Lung (tissue), 11 donors: ENCODE measurements at regions not wholly inside any gene's neighbourhood (a gene's known extent, or its start where the extent isn't known, plus 50 kb on each side); places are given as distances from the start of the nearest gene placed in this dataset.

Experiments
- ATAC-seq: fragments of 200-7000 bp; cut with Tn5 transposase; one replicate; pipeline ENCODE4 v1.9.1; 2020; ENCODE audit warnings: moderate number of reproducible peaks; ENCODE audit not compliant: insufficient read depth, low FRiP score
- DNase-seq, 3 donors: peaks; one replicate each; pipeline ENCODE4 v3.0.0-alpha.2; 2013 to 2017
- H3K27ac ChIP-seq, 2 donors: one replicate each; pipeline ENCODE4 v1.5.1; 2013; ENCODE audit warnings: mild to moderate bottlenecking in 2 of 2, moderate library complexity in 2 of 2, control low read depth in 1 of 2, inconsistent platforms in 1 of 2, low read depth in 1 of 2, low read length in 1 of 2
- H3K27me3 ChIP-seq, 3 donors: one replicate each; pipeline ENCODE4 v1.5.1; 2013; ENCODE audit warnings: low read length in 2 of 3; ENCODE audit not compliant: control insufficient read depth in 3 of 3, insufficient read depth in 3 of 3
- H3K36me3 ChIP-seq, 4 donors: one replicate each; pipeline ENCODE4 v1.5.1; 2013; ENCODE audit warnings: low read length in 4 of 4, mild to moderate bottlenecking in 1 of 4, moderate library complexity in 1 of 4; ENCODE audit not compliant: control insufficient read depth in 4 of 4, insufficient read depth in 4 of 4
- H3K4me1 ChIP-seq, 5 donors: one replicate each; pipeline ENCODE4 v1.5.1; 2013; ENCODE audit warnings: low read length in 5 of 5, mild to moderate bottlenecking in 2 of 5, moderate library complexity in 1 of 5; ENCODE audit not compliant: control insufficient read depth in 5 of 5, insufficient read depth in 5 of 5
- H3K4me3 ChIP-seq: one replicate; pipeline ENCODE4 v1.5.1; 2013; ENCODE audit warnings: mild to moderate bottlenecking, control low read depth, moderate library complexity
- H3K9ac ChIP-seq, 2 donors: one replicate each; pipeline ENCODE4 v1.5.1; 2013; ENCODE audit warnings: low read length in 2 of 2, control low read depth in 1 of 2; ENCODE audit not compliant: insufficient read depth in 1 of 2
- H3K9me3 ChIP-seq, 4 donors: one replicate each; pipeline ENCODE4 v1.5.1; 2013; ENCODE audit warnings: low read length in 3 of 4, mild to moderate bottlenecking in 1 of 4, moderate library complexity in 1 of 4; ENCODE audit not compliant: control insufficient read depth in 4 of 4, insufficient read depth in 3 of 4
- CTCF ChIP-seq: IDR thresholded peaks from 2 replicates; pipeline ENCODE4 v1.5.1; 2012; ENCODE audit warnings: mild to moderate bottlenecking; ENCODE audit errors: control extremely low read depth, extremely low read depth
- WGBS, 2 donors: extraction: QIAGEN DNeasy Blood & Tissue Kit; methylation state at CpG; one replicate each; pipeline ENCODE4 v1.1.7; 2013; 5-methylcytosine and 5-hydroxymethylcytosine counted together
- donor health status: control.
- donor health status: control.
- donor health status: Bipolar disorder and iron deficiency.
- donor health status: healthy.
- donor health status: DM: yes; HTN: yes; CAD: no.

GRCh38 chrX:26071618-26072017, 66.5 kb upstream of the MAGEB18 start:
- Histone ChIP-seq H3K9ac (no peak overlapping the region), H3K27me3 (no peaks in the 10 kb centered on the region), H3K4me3 (no peak overlapping the region), H3K27ac (no peak overlapping the region), H3K9me3 (no peaks in the 10 kb centered on the region), H3K4me1 (no peaks in the 10 kb centered on the region), H3K36me3 (no peaks in the 10 kb centered on the region)
- ATAC-seq (no peak), DNase-seq (no peak)
- WGBS, 2 donors: 77 to 82% methylated on average over 9 to 10 of the region's 10 CpGs
- TF ChIP-seq CTCF: no peak

- H3K9ac ChIP-seq: no peak overlapping the region
- 85 to 91% methylated on average over 4 of the region's 4 CpGs for WGBS, 2 donors
- no peaks in the 10 kb centered on the region for H3K36me3 ChIP-seq
- no peak overlapping the region for H3K27ac ChIP-seq
- no peak for ATAC-seq
- H3K9me3 ChIP-seq: no peaks in the 10 kb centered on the region
- TF ChIP-seq CTCF: no peak
- H3K4me1 ChIP-seq: no peaks in the 10 kb centered on the region
- no peaks in the 10 kb centered on the region for H3K27me3 ChIP-seq
- DNase-seq: no peak
- no peak overlapping the region for H3K4me3 ChIP-seq
Measured at GRCh38 chrX:26083093-26083492, 55.0 kb upstream of the MAGEB18 start.
